Coronary artery (tissue), 2 donors: ENCODE measurements at regions not wholly inside any gene's neighbourhood (a gene's known extent, or its start where the extent isn't known, plus 50 kb on each side); places are given as distances from the start of the nearest gene placed in this dataset.

ENCODE experiments used
- DNase-seq: peaks from one replicate; pipeline ENCODE4 v3.0.0-alpha.2; 2017; ENCODE audit warnings: low spot score
- H3K27ac ChIP-seq, 2 donors: fragments of 200-600 bp; sonication (generic); one replicate each; pipeline ENCODE4 v1.5.1; 2016 to 2019
- H3K4me3 ChIP-seq: fragments of 200-600 bp; sonication (generic); 2 replicates; pipeline ENCODE4 v1.5.1; 2016; ENCODE audit warnings: mild to moderate bottlenecking, moderate library complexity
- TF ChIP-seq, protein P1 (sequence below): fragments of 200-600 bp; sonication (generic); IDR thresholded peaks from one replicate; pipeline ENCODE4 v1.5.1; 2019; ENCODE audit warnings: antibody characterized with exemption

- Histone ChIP-seq H3K4me3 (no peak overlapping the region), H3K27ac (no peak overlapping the region)
- no peak for DNase-seq
- TF ChIP-seq, protein P1, sequence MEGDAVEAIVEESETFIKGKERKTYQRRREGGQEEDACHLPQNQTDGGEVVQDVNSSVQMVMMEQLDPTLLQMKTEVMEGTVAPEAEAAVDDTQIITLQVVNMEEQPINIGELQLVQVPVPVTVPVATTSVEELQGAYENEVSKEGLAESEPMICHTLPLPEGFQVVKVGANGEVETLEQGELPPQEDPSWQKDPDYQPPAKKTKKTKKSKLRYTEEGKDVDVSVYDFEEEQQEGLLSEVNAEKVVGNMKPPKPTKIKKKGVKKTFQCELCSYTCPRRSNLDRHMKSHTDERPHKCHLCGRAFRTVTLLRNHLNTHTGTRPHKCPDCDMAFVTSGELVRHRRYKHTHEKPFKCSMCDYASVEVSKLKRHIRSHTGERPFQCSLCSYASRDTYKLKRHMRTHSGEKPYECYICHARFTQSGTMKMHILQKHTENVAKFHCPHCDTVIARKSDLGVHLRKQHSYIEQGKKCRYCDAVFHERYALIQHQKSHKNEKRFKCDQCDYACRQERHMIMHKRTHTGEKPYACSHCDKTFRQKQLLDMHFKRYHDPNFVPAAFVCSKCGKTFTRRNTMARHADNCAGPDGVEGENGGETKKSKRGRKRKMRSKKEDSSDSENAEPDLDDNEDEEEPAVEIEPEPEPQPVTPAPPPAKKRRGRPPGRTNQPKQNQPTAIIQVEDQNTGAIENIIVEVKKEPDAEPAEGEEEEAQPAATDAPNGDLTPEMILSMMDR = no peak
Measured at GRCh38 chr18:47593744-47594472, 336.6 kb downstream of the SMAD2 start.

GRCh38 chr18:47591429-47591828, 339.0 kb downstream of the SMAD2 start:
- Histone ChIP-seq H3K4me3 (no peak overlapping the region), H3K27ac (no peak overlapping the region)
- TF ChIP-seq, protein P1 = no peak
- DNase-seq = no peak

DNA sequence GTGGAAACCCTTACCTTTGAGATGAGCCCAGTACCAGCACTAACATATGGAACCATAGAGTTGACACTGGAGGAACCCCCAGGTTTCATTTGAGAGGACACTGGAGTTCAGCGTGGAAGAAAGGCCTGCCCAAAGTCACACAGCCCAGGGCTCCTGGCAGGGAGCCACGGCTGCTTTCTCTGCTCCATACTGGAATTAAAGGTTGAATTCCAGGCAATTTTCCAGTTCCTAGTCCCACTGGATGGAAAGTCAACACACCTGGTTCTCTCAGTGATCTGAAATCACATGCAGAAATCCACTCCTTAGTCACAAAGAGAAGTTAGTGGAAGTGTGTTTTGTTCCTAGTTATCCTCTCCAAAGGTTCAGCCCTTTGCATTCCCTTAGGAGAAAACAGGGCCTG, 336.1 kb upstream of the SKOR2 start:
- Histone ChIP-seq H3K27ac (no peak overlapping the region), H3K4me3 (no peak overlapping the region)
- no peak for DNase-seq
- TF ChIP-seq, protein P1 = no peak

DNA sequence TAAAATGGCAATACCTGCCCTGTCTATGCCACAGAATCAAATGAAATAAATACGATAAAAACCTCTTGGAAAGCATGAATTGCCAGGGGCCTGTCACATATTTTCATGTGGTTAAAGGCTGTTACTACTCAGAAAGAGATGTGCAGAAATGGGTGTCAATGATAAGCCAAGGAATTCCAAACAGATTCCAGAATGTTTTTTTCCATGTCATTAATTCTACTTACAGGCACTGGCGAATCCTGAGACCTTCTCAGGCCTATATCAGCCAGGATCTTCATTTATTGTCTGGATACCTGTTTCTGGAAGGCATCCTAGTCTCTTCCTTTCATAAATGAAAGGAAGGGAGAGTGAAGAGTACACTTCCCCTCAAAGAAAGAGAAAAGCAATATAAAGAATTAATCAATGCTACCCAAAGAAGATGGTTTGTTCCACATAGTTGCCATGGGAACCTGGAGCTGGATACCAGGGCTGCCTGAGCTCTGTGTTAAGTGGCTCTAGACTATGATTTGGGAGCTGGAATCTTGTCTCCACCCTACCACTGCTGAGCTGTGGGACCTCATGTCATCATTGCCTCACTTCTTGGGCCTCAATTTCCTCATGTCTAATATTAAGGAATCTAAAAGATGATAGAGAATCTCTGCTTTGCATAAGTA, 335.1 kb upstream of the SKOR2 start:
- Histone ChIP-seq H3K4me3 (no peak overlapping the region), H3K27ac (no peak overlapping the region)
- DNase-seq = no peak
- TF ChIP-seq, protein P1 = no peak

DNA sequence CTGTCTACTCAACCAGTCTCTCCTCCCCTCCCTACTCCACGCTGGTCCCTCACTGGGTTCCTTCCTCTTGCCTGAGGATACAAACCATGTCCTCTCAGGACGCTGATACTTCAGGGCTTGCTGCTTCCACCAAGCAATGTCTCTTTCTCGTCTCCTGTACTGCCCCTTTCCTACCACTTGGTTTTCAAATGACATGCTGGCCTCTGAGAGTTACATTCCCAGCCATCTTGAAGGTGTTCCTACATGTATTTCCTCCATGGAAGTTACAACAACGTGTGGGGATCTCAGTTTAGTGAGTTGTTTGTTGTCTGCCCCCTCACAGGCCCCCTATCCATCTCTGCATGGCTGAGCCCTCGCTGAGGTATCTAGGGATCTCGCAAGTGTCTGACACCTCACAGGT, 334.5 kb upstream of the SKOR2 start:
- Histone ChIP-seq H3K27ac (no peak overlapping the region), H3K4me3 (no peak overlapping the region)
- TF ChIP-seq, protein P1 = no peak
- no peak for DNase-seq

- DNase-seq = no peak
- TF ChIP-seq, protein P1 = no peak
- no peak overlapping the region for H3K27ac ChIP-seq
- H3K4me3 ChIP-seq = no peak overlapping the region
Measured at GRCh38 chr18:47585136-47585535, 333.7 kb upstream of the SKOR2 start.

- DNase-seq = no peak
- Histone ChIP-seq H3K27ac (no peak overlapping the region), H3K4me3 (no peak overlapping the region)
- TF ChIP-seq, protein P1 = no peak
Measured at GRCh38 chr18:47582093-47582492, 330.6 kb upstream of the SKOR2 start.
